Right kidney (tissue), 1 donor: ENCODE measurements at regions not wholly inside any gene's neighbourhood (a gene's known extent, or its start where the extent isn't known, plus 50 kb on each side); places are given as distances from the start of the nearest gene placed in this dataset.
"Not testable (repeated sequence)": the region's sequence is repeated elsewhere in the genome, so short reads cannot be mapped to it uniquely, and the experiment has no call there.

Experiments used
- DNase-seq: peaks from one replicate; pipeline ENCODE4 v3.0.0-alpha.2; 2016

- no peak for DNase-seq
Observed at GRCh38 chr16:59385491-59385890, 651.4 kb upstream of the GOT2 start.

GRCh38 chr16:59373632-59374031 lies 639.5 kb upstream of the GOT2 start:
- no peak for DNase-seq

DNA sequence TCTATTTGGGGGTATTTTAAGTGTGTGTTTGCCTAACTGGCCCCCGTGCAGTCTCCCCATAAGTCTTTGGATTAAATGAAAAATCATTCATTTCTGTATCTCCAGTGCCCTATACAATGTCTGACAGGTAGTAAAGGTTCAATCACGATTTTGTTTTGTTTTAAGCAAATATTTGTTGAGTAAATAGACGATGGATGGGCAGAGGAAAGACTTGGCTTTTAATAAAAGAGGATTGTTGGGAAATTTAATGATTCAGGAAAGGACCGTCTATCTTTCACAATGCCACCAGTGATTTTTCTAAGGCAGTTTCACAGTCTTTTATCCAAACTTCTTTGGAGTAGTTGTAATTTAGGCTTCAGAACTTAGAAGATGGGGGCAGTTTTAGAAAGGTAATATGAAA lies 636.6 kb upstream of the GOT2 start:
- no peak for DNase-seq

DNA sequence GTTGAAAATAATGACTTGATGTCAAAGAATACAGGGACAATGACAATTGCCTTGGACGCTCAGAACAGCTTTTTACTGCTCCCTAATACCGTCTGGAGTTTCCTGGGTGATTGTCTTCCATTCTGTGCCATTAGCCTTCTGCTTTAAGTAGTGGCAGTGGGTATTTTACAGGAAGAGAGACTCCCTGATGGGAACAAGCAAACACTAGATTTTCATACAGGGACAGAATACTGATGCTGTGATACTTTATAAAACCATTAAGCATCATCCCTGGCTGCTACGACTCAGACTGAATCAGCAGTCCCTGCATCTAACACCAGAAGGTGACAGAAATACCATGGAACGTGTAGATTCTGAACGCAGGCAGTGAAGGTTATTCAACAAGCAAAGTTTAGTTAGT lies 635.4 kb upstream of the GOT2 start:
- no peak for DNase-seq

- no peak for DNase-seq
Observed at GRCh38 chr16:59368586-59368985, 634.5 kb upstream of the GOT2 start.

DNA sequence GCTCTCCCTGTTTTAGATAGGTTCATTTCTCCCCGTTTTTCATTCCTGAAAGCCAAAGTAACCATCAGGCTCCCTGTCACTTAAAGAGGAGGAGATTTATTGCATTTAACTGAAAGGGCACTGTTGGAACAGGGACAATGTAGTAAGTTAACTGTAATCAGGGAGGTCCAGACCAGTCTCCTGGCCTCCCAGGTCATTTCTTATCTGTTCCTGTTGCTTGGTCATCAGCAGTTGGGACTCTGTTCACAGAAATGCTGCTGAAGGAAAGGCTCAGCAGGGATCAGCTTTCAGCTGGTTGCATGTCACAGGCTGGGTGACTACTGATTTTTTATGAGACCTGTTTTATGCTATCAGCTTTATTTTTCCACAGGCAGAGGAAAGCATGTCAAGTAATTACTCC lies 622.6 kb upstream of the GOT2 start:
- DNase-seq, result no peak

DNA sequence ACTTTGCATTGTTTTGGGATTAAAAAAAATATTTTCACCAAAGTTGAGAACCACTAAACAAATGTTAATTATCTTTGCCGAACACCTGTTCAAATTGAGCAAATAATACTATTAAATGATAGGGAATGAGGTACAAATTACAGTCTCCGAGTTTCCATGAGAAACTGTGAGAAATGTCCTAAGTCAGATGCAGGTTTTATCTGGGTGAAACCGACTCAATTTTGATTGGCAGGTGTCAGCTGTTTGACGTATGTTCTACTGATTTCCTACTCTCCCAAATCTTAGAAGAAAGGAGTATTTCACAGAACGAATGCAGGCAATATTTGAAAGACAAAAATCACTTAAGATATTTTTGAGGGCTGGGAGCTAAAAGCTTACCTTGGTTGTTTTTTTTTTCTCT lies 622.0 kb upstream of the GOT2 start:
- no peak for DNase-seq

GRCh38 chr16:59355704-59356103 lies 621.6 kb upstream of the GOT2 start:
- DNase-seq, result no peak

DNA sequence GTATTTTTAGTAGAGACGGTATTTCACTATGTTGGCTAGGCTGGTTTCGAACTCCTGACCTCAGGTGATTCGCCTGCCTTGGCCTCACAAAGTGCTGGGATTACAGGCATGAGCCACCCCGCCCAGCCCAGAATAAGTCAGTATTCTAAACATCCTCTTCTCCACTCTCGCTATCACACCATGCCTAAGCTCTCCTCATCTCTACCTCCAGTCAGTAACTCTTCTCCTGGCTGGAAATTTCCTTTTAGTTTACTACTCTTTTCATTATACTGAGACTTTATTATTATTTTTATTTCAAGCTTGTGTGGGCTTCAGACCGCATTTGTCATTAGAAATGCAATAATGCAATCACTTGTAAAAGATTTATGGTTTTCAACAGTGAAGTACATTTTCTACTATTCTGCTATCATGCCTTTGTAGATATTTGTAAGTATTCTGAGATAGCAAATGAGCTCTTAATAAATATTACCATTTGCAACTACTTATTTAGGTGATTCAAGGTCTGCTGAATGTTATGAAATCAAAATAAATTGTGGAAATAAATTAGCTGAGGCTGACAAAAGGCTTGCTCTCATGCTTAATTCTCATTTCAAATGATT lies 617.3 kb upstream of the GOT2 start:
- DNase-seq, result no peak

DNA sequence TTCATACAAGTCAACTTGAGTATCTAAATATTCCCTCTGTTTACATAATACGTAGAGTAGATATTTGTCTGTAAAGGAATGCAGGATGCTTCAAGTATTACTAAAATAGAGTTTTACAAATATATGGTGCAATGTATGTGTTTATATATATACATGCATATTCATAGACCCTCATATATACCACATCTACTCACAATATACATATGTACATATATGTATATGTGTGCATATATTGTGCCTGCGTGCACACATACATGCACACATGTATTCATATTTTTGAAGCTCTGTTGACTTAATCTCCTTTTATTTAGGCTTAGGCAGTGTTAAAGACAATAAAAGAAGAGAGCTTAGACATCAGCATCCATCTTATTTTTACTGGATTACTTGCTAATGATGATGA lies 616.6 kb upstream of the GOT2 start:
- DNase-seq, result no peak

- no peak for DNase-seq
Observed at GRCh38 chr16:59342669-59343068, 608.6 kb upstream of the GOT2 start.

- no peak for DNase-seq
Observed at GRCh38 chr16:59341368-59341767, 607.3 kb upstream of the GOT2 start.

DNA sequence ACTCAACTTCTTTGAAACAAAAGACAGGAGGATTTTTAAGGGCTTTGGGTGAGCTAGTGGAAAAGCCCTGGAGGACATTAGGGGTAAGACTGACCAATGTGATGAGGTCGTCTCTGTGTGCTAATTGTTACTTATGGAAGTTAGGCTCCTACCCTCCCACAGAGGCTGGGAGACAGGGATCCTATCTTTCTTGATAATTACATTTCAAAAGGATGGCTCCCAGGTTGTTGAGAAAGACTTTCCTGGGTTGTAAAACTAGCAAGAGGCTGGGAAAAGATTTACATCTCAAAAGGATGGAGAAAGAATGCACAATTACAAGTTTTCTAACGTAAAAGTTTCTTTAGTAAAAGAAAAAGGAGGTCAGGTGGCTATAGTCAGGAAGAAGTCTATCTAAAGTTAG lies 605.8 kb upstream of the GOT2 start:
- no peak for DNase-seq

DNA sequence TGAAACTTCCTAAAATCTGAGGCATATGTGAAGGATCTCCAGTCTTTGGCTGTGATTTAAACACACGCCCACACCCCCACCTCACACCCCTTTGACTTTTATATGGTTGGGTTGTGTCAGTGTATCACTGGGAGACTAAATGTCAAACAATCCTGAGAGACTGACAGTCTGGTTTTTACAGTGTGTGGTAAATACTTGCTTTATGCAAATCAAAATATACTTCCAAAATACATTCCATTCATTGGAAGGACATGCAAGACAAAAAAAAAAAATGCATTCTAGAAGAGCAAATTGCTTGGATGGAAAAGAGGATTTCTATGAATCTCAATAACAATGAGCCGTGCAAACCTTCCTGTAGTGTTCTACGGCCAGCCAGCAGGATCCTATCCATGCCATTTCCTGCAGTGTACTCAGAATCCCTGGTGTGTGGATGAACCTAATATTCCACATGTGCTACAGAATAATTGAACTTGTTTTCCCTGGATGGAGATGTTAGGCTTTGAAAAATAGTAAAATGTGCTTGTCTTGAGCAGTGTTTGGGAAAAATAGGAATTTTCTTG lies 602.1 kb upstream of the GOT2 start:
- DNase-seq, result no peak

- DNase-seq, result not testable (repeated sequence)
Observed at GRCh38 chr16:59331708-59332107, 597.6 kb upstream of the GOT2 start.

- DNase-seq, result no peak
Observed at GRCh38 chr16:59330019-59330670, 596.0 kb upstream of the GOT2 start.

- no peak for DNase-seq
Observed at GRCh38 chr16:59328961-59329360, 594.8 kb upstream of the GOT2 start.

GRCh38 chr16:59327894-59328293 lies 593.8 kb upstream of the GOT2 start:
- no peak for DNase-seq

- DNase-seq, result no peak
Observed at GRCh38 chr16:59326955-59327354, 592.8 kb upstream of the GOT2 start.

DNA sequence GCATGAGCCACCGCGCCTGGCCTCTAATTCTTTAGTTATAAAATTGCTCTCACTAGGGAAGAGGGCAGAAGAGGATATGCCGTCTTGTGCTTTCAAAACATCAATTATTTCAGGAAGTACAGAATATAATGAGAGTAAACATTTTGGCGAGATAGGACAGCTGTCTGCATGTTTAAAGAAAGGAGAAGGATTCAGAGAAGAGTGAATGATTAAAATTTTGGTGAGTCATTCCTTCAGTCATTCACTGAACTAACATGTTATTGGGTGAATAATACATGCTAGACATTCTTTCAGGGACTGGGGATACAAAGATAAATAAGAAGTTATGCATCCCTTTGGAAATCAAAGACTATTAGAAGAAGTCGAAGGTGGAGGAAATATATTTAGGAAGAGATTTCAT lies 590.3 kb upstream of the GOT2 start:
- no peak for DNase-seq

DNA sequence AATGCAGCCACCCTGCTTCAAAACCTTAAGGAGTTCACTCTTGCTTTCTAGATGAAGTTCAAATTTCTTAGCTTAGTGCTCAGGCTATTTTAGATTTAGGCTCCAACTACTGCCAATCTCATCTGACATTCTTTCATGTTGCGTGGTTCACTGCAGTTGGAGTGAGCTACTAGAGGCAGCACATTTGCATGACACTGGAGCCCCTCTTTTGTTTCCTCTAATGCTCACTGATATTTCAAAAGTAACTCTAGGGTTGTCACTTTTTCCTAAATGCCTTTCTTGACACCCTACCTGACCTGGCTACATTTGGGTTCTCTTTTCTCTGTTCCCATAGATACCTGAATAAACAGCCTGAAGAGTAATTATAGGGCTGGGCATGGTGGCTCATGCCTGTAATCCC lies 586.5 kb upstream of the GOT2 start:
- no peak for DNase-seq

- DNase-seq, result no peak
Observed at GRCh38 chr16:59319871-59320270, 585.8 kb upstream of the GOT2 start.

GRCh38 chr16:59305850-59306249 lies 571.7 kb upstream of the GOT2 start:
- no peak for DNase-seq

GRCh38 chr16:59296888-59297287 lies 562.8 kb upstream of the GOT2 start:
- no peak for DNase-seq
